HEK293 (cell line): ENCODE measurements at regions not wholly inside any gene's neighbourhood (a gene's known extent, or its start where the extent isn't known, plus 50 kb on each side); places are given as distances from the start of the nearest gene placed in this dataset.

Experiments used
- CTCF ChIA-PET: fragments of 350-600 bp; formaldehyde crosslinking; extraction: SDS; loops from one replicate; lab custom pipeline; 2021; ENCODE audit warnings: antibody characterized with exemption; lab: Yijun Ruan, JAX
- POLR2A ChIA-PET: fragments of 300-600 bp; formaldehyde crosslinking; extraction: SDS; loops from one replicate; lab custom pipeline; 2020; ENCODE audit warnings: antibody characterized with exemption, inconsistent platforms; lab: Yijun Ruan, JAX
- H3K27ac ChIP-seq: fragments of 200-500 bp; sonication (Bioruptor generic); 2 replicates; pipeline ENCODE4 v1.5.1; 2014; ENCODE audit warnings: low read depth, low read length, control low read depth, inconsistent platforms; ENCODE audit errors: extremely low read depth
- H3K36me3 ChIP-seq, 2 experiments: fragments of 200-500 bp in 1 of 2; sonication (Bioruptor generic) in 1 of 2; 1 replicate in 1 of 2; 2 replicates in 1 of 2; pipeline ENCODE4 v1.5.1; 2014 to 2017; ENCODE audit warnings: inconsistent platforms in 2 of 2, low read length in 2 of 2; ENCODE audit not compliant: control insufficient read depth in 2 of 2, insufficient read depth in 1 of 2
- H3K4me1 ChIP-seq: fragments of 200-500 bp; sonication (Bioruptor generic); 2 replicates; pipeline ENCODE4 v1.5.1; 2014; ENCODE audit warnings: mild to moderate bottlenecking, low read length, inconsistent platforms; ENCODE audit not compliant: control insufficient read depth, insufficient read depth
- H3K4me3 ChIP-seq: 2 replicates; pipeline ENCODE4 v1.5.1; 2011; ENCODE audit warnings: low read depth, mild to moderate bottlenecking, control low read depth, low read length, moderate library complexity
- H3K9me3 ChIP-seq: fragments of 200-500 bp; sonication (Bioruptor generic); 2 replicates; pipeline ENCODE4 v1.5.1; 2014; ENCODE audit warnings: low read depth, low read length, inconsistent platforms; ENCODE audit not compliant: control insufficient read depth, insufficient read depth
- BCL6B ChIP-seq: fragments of 450-650 bp; formaldehyde crosslinking; IDR thresholded peaks from 2 replicates; pipeline ENCODE4 v1.5.1; 2017; ENCODE audit warnings: missing biosample characterization, missing genetic modification characterization
- CTCF ChIP-seq: fragments of 450-650 bp; formaldehyde crosslinking; IDR thresholded peaks from 2 replicates; pipeline ENCODE4 v1.5.1; 2016; ENCODE audit warnings: missing biosample characterization, missing genetic modification characterization
- GLIS2 ChIP-seq: fragments of 450-650 bp; formaldehyde crosslinking; IDR thresholded peaks from 2 replicates; pipeline ENCODE4 v1.5.1; 2016; ENCODE audit warnings: missing biosample characterization, missing genetic modification characterization
- KLF17 ChIP-seq: fragments of 450-650 bp; formaldehyde crosslinking; IDR thresholded peaks from 2 replicates; pipeline ENCODE4 v1.5.1; 2016; ENCODE audit warnings: missing biosample characterization, missing genetic modification characterization
- OVOL3 ChIP-seq: fragments of 450-650 bp; formaldehyde crosslinking; IDR thresholded peaks from 2 replicates; pipeline ENCODE4 v1.5.1; 2016; ENCODE audit warnings: missing biosample characterization, missing genetic modification characterization
- ZBTB48 ChIP-seq: fragments of 450-650 bp; formaldehyde crosslinking; IDR thresholded peaks from 2 replicates; pipeline ENCODE4 v1.5.1; 2016; ENCODE audit warnings: missing biosample characterization, missing genetic modification characterization
- ZBTB6 ChIP-seq: fragments of 450-650 bp; formaldehyde crosslinking; IDR thresholded peaks from 2 replicates; pipeline ENCODE4 v1.5.1; 2017; ENCODE audit warnings: missing biosample characterization, missing genetic modification characterization
- ZFP37 ChIP-seq: fragments of 450-650 bp; formaldehyde crosslinking; IDR thresholded peaks from 2 replicates; pipeline ENCODE4 v1.5.1; 2016; ENCODE audit warnings: missing biosample characterization, missing genetic modification characterization
- ZNF221 ChIP-seq: fragments of 450-650 bp; formaldehyde crosslinking; IDR thresholded peaks from 2 replicates; pipeline ENCODE4 v1.5.1; 2017; ENCODE audit warnings: missing biosample characterization, missing genetic modification characterization, borderline replicate concordance
- ZNF354C ChIP-seq: fragments of 450-650 bp; formaldehyde crosslinking; IDR thresholded peaks from 2 replicates; pipeline ENCODE4 v1.5.1; 2016; ENCODE audit warnings: missing biosample characterization, missing genetic modification characterization, low read depth, borderline replicate concordance
- ZNF394 ChIP-seq: fragments of 450-650 bp; formaldehyde crosslinking; IDR thresholded peaks from 2 replicates; pipeline ENCODE4 v1.5.1; 2016; ENCODE audit warnings: missing biosample characterization, missing genetic modification characterization, mild to moderate bottlenecking, moderate library complexity, borderline replicate concordance
- ZNF791 ChIP-seq: fragments of 450-650 bp; formaldehyde crosslinking; IDR thresholded peaks from 2 replicates; pipeline ENCODE4 v1.5.1; 2016; ENCODE audit warnings: missing biosample characterization, missing genetic modification characterization
- TF ChIP-seq, protein P1 (sequence below): fragments of 450-650 bp; IDR thresholded peaks from 2 replicates; pipeline ENCODE4 v1.5.1; 2018; ENCODE audit warnings: missing biosample characterization, mild to moderate bottlenecking, missing genetic modification characterization
- TF ChIP-seq, protein P2 (sequence below): fragments of 450-650 bp; IDR thresholded peaks from 2 replicates; pipeline ENCODE4 v1.5.1; 2018; ENCODE audit warnings: missing biosample characterization, missing genetic modification characterization
- TF ChIP-seq, protein P3 (sequence below): fragments of 450-650 bp; formaldehyde crosslinking; IDR thresholded peaks from 2 replicates; pipeline ENCODE4 v1.5.1; 2017; ENCODE audit warnings: missing biosample characterization, mild to moderate bottlenecking, missing genetic modification characterization, moderate library complexity

- TF ChIP-seq, protein P1, sequence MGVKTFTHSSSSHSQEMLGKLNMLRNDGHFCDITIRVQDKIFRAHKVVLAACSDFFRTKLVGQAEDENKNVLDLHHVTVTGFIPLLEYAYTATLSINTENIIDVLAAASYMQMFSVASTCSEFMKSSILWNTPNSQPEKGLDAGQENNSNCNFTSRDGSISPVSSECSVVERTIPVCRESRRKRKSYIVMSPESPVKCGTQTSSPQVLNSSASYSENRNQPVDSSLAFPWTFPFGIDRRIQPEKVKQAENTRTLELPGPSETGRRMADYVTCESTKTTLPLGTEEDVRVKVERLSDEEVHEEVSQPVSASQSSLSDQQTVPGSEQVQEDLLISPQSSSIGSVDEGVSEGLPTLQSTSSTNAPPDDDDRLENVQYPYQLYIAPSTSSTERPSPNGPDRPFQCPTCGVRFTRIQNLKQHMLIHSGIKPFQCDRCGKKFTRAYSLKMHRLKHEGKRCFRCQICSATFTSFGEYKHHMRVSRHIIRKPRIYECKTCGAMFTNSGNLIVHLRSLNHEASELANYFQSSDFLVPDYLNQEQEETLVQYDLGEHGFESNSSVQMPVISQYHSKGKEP, result no peak
- TF ChIP-seq GLIS2 (tag by site-specific recombination) (no peak), ZNF354C (no peak), CTCF (no peak)
- TF ChIP-seq, all 188 proteins: peak for 0
These were observed 76.8 kb upstream of the IVNS1ABP start (continued) for GRCh38 chr1:185393815-185394214.

DNA sequence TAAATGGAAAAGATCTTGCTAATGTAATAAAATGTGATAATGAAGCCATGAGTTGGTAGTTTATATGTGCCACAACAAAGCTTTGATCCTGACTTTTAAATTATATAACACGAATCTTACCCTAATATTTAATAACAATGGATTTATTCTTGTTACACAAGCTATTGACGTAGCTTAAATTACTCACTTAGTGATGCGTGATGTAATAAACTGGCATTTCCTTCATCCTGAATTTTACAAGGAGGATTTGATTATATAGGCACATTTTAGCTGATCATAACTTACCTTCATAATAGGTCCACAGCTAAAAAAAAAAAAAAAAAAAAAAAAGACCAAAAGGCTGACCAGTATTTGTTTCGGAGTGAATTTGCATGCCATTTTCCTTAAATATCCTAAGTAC, 76.2 kb upstream of the IVNS1ABP start:
- CTCF ChIA-PET, result no interaction called here
- no peak overlapping the region for H3K4me3 ChIP-seq
- TF ChIP-seq ZBTB6 (tag by site-specific recombination), result no peak
- TF ChIP-seq KLF17 (tag by site-specific recombination), result no peak
- TF ChIP-seq, protein P2, sequence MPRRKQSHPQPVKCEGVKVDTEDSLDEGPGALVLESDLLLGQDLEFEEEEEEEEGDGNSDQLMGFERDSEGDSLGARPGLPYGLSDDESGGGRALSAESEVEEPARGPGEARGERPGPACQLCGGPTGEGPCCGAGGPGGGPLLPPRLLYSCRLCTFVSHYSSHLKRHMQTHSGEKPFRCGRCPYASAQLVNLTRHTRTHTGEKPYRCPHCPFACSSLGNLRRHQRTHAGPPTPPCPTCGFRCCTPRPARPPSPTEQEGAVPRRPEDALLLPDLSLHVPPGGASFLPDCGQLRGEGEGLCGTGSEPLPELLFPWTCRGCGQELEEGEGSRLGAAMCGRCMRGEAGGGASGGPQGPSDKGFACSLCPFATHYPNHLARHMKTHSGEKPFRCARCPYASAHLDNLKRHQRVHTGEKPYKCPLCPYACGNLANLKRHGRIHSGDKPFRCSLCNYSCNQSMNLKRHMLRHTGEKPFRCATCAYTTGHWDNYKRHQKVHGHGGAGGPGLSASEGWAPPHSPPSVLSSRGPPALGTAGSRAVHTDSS (tag by site-specific recombination), result no peak
- TF ChIP-seq, protein P3, sequence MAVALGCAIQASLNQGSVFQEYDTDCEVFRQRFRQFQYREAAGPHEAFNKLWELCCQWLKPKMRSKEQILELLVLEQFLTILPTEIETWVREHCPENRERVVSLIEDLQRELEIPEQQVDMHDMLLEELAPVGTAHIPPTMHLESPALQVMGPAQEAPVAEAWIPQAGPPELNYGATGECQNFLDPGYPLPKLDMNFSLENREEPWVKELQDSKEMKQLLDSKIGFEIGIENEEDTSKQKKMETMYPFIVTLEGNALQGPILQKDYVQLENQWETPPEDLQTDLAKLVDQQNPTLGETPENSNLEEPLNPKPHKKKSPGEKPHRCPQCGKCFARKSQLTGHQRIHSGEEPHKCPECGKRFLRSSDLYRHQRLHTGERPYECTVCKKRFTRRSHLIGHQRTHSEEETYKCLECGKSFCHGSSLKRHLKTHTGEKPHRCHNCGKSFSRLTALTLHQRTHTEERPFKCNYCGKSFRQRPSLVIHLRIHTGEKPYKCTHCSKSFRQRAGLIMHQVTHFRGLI (tag by site-specific recombination), result no peak
- no peak for TF ChIP-seq ZNF394 (tag by site-specific recombination)
- TF ChIP-seq, all 188 proteins: peak for 0
- H3K36me3 ChIP-seq, result no peaks in the 10 kb centered on the region
- no peaks in the 10 kb centered on the region for H3K9me3 ChIP-seq
- no peaks in the 10 kb centered on the region for H3K4me1 ChIP-seq
- H3K27ac ChIP-seq, result no peak overlapping the region
- POLR2A ChIA-PET, result interaction anchor here (0.6 kb wide), 1 partner anchor 27 kb away, joined by 3 read pairs; no protein-coding TSS in a partner anchor

DNA sequence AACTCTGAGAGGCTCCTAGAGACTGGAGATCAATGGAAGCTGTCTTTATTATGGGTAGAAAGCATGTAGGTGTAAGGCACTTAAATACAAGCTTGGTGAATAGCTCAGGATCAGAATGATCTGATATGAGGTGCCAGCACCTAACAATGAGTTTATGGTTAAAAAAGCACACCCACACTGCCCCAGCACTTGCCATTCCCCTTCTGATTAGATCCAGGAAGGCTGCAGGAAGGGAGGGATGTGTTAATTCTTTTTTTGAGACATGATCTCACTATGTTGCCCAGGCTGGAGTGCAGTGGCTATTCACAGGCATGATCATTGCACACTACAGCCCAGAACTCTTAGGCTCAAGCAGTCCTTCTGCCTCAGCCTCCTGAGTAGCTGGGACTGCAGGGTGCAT, 71.8 kb upstream of the IVNS1ABP start:
- Histone ChIP-seq H3K27ac (no peak overlapping the region), H3K4me1 (no peaks in the 10 kb centered on the region), H3K4me3 (no peak overlapping the region), H3K9me3 (no peaks in the 10 kb centered on the region), H3K36me3 (no peaks in the 10 kb centered on the region)
- ChIA-PET POLR2A (no interaction called here), CTCF (interaction anchor here (1.0 kb wide), 1 partner anchor 207 kb away, joined by 4 read pairs; no protein-coding TSS in a partner anchor)
- TF ChIP-seq BCL6B (tag by site-specific recombination), result no peak
- TF ChIP-seq OVOL3 (tag by site-specific recombination), result no peak
- no peak for TF ChIP-seq ZNF221
- TF ChIP-seq ZNF791, result no peak
- no peak for TF ChIP-seq ZNF354C
- no peak for TF ChIP-seq ZFP37
- no peak for TF ChIP-seq ZBTB48 (tag by site-specific recombination)
